Retinal pigment epithelial cell (primary cell): ENCODE measurements at regions not wholly inside any gene's neighbourhood (a gene's known extent, or its start where the extent isn't known, plus 50 kb on each side); places are given as distances from the start of the nearest gene placed in this dataset.

Experiments
- DNase-seq: peaks from one replicate; pipeline ENCODE4 v3.0.0-alpha.2; 2010; ENCODE audit warnings: low read depth
- H3K4me3 ChIP-seq: 2 replicates; pipeline ENCODE4 v1.5.1; 2011; ENCODE audit warnings: mild to moderate bottlenecking, low read length, control low read depth, moderate library complexity
- CTCF ChIP-seq: conservative IDR thresholded peaks from 2 replicates; pipeline ENCODE4 v1.5.1; 2011; ENCODE audit warnings: low read depth, low read length, control low read depth, inconsistent platforms

GRCh38 chr12:61523276-61523992 is 736.8 kb upstream of the USP15 start:
- TF ChIP-seq CTCF, result no peak
- no peak for DNase-seq

DNA sequence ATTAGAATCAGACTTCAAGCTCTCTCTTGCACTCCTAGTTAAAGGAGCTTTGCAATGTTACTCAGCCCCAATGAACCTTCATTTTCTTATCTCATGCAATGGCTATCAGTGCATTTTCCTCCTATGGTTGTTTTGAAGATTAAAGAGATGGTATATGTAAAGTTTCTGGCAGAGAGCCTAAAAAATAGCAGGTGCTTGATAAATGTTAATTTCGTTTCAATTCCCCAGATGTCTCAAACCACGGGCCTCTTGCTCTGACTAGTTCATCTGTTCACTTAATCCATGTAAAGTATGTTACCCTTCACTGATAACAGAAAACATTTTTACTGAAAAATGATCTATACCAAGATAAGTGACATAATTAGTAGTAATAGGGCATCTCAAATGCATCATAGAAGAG is 735.4 kb upstream of the USP15 start:
- TF ChIP-seq CTCF, result no peak
- no peak for DNase-seq
- H3K4me3 ChIP-seq, result no peak overlapping the region

More at GRCh38 chr12:61523276-61523992, 736.8 kb upstream of the USP15 start:
- H3K4me3 ChIP-seq, result no peak overlapping the region

DNA sequence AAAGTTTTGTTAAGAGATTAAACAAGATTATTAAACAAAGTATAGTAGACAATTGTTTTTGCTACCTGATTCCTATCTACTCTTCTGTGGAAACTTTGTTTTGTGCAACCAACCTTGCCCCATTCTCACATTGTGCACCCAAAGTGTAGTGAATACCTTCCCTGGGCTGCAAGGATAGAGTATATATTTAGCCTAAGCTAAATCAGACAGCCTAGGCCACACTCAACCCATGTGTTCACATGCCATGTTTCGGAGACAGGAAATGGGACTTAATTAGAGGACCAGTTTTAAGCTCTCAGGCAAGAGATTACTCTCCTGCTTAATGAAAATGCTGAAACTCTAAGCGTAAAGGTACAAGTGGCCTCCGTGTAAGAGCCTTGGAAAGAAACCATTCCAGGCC is 734.9 kb upstream of the USP15 start:
- no peak for TF ChIP-seq CTCF
- no peak overlapping the region for H3K4me3 ChIP-seq
- no peak for DNase-seq

DNA sequence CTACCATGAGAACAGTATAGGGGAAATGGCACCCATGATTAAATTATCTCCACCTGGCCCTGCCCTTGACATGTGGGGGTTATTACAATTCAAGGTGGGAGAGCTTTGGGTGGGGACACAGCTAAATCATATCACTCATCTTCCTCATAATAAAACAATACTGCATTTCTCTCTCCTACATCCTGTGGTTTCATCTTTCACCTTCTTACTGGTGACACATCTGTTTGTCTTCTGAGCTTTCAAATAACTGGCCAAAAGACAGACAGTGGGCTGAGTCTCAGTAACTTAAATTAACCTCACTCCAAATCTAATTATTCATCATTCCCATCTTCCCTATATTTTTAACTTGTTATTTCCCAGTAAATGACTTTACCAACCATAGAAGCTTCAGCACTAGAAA is 729.7 kb upstream of the USP15 start:
- no peak for TF ChIP-seq CTCF
- H3K4me3 ChIP-seq, result no peak overlapping the region

GRCh38 chr12:61531195-61531594 is 729.0 kb upstream of the USP15 start:
- no peak for DNase-seq
- no peak overlapping the region for H3K4me3 ChIP-seq
- TF ChIP-seq CTCF, result no peak

More for the DNA sequence above, 729.7 kb upstream of the USP15 start:
- DNase-seq, result no peak

DNA sequence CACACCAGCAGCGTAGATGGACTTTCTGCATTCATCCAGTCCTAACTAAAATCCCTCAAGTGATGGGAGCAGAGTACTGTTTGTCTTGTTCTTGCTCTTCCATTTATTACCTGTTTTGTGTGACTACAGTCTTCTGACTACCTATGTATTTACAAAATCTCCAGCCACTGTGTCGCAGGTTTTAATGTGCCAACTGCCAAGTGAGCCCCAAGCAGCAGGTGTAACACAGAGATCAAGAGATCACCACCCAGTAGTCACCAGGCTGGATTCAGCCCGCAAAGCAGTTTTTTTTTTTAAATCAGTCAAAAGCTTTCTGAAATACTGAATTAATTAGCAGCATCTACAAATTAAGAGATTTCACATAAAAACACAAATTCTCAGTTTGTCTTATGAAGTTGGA is 724.1 kb upstream of the USP15 start:
- TF ChIP-seq CTCF, result no peak
- DNase-seq, result no peak
- H3K4me3 ChIP-seq, result no peak overlapping the region

GRCh38 chr12:61536525-61536924 is 723.7 kb upstream of the USP15 start:
- no peak for TF ChIP-seq CTCF
- no peak overlapping the region for H3K4me3 ChIP-seq
- DNase-seq, result no peak
